ENCODE measurements at regions not wholly inside any gene's neighbourhood (a gene's known extent, or its start where the extent isn't known, plus 50 kb on each side); places are given as distances from the start of the nearest gene placed in this dataset.
A peak's percentile ranks its signal among the peaks of the same experiment; 100 is the strongest.

DNA sequence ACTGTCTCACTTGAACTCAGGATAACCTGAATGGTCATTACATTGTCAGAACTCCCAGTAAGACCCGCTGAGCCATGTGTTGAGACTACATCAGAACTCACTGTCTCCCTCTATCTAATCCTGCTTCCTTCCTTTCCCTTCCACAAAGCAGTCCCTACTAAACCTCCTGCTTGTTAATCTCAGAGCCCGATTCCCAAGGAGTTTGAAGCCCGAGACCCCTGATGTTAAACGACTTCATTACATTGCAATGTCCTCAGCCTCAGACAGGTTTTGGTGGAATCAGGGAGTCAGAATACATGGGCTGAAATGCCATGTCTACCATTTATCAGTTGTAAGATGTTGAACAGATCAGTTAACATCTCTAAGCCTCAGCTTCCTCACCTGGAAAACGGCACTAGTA is 682.4 kb downstream of the ADGRL2 start:
- H3K4me3 ChIP-seq (ENCODE audit: low read length), result no peak overlapping the region
- DNase-seq, result no peak
- H3K4me1 ChIP-seq (ENCODE audit: control insufficient read depth, insufficient read depth, low read length), result peaks cover 5% of the 10 kb centered on the region
- no peaks in the 10 kb centered on the region for H3K9me3 ChIP-seq (replicated peaks; ENCODE audit: control insufficient read depth, low read depth, low read length)
- WGBS (ENCODE audit: insufficient coverage), result 91% methylated on average over 1 of the region's 5 CpGs
- no peaks in the 10 kb centered on the region for H3K36me3 ChIP-seq (ENCODE audit: control insufficient read depth, insufficient read depth, low read length)
- H3K27me3 ChIP-seq (ENCODE audit: control insufficient read depth, insufficient read depth, low read length), result no peaks in the 10 kb centered on the region
- H3K27ac ChIP-seq (ENCODE audit: low read length), result no peak overlapping the region

DNA sequence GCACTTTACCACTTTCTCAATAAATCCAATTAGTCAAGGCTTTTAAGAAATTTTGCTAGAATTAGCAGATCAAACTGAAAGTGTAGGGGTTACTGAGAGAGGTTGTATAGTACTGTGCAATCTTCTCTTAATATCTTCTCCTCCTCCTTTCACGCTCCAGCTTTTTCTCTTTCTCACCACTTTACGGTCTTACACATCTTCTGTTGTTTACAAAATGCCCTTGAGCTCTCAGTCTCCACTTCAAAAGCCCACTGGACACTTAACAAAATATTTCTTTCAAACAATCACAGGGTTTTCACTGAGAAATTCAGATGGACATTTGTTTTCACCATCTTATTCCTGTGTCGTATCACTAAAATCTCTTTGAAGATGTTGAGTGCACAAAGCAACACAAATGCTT is 678.2 kb downstream of the ADGRL2 start:
- no peaks in the 10 kb centered on the region for H3K4me1 ChIP-seq (ENCODE audit: control insufficient read depth, insufficient read depth, low read length)
- no peak overlapping the region for H3K4me3 ChIP-seq (ENCODE audit: low read length)
- H3K9me3 ChIP-seq (replicated peaks; ENCODE audit: control insufficient read depth, low read depth, low read length), result no peaks in the 10 kb centered on the region
- no peak for DNase-seq
- WGBS (ENCODE audit: insufficient coverage), result 100% methylated on average over 2 of the region's 3 CpGs
- H3K27me3 ChIP-seq (ENCODE audit: control insufficient read depth, insufficient read depth, low read length), result no peaks in the 10 kb centered on the region
- H3K36me3 ChIP-seq (ENCODE audit: control insufficient read depth, insufficient read depth, low read length), result no peaks in the 10 kb centered on the region
- H3K27ac ChIP-seq (ENCODE audit: low read length), result no peak overlapping the region

DNA sequence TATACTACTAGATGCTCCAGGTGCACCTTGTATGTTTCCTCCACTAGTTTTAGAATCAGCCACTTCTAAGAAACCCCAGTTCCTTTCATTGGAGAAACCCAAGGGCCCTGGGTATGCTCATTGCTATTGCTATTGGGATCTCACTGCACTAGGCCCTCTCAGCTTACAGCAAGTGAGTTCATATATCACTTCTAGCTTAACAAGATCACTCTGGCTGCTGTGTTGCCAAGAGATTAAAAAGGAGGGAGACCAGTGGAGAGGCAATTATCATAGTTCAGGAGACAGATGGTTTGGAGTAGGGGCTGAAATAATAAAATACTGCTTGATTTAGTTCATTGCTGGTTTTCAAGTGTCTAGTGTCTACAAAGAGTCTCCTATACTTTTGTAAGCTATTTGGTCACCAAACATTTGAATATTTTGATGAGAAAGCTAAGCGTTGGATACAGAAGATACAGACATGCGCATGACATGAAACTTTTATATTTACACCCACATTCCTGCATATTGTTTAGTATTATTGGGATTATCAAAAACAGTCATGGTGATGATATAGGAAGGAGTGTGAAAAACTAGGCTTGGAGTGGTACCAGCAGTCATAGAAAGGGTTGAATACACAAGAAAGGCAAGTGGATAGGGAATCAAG is 671.9 kb downstream of the ADGRL2 start:
- no peak for DNase-seq
- H3K27me3 ChIP-seq (ENCODE audit: control insufficient read depth, insufficient read depth, low read length), result no peaks in the 10 kb centered on the region
- WGBS (ENCODE audit: insufficient coverage), result no CpG with 5 or more reads among the region's 2 CpGs
- no peak overlapping the region for H3K27ac ChIP-seq (ENCODE audit: low read length)
- H3K4me3 ChIP-seq (ENCODE audit: low read length), result no peak overlapping the region
- no peaks in the 10 kb centered on the region for H3K9me3 ChIP-seq (replicated peaks; ENCODE audit: control insufficient read depth, low read depth, low read length)
- no peaks in the 10 kb centered on the region for H3K36me3 ChIP-seq (ENCODE audit: control insufficient read depth, insufficient read depth, low read length)
- no peaks in the 10 kb centered on the region for H3K4me1 ChIP-seq (ENCODE audit: control insufficient read depth, insufficient read depth, low read length)

DNA sequence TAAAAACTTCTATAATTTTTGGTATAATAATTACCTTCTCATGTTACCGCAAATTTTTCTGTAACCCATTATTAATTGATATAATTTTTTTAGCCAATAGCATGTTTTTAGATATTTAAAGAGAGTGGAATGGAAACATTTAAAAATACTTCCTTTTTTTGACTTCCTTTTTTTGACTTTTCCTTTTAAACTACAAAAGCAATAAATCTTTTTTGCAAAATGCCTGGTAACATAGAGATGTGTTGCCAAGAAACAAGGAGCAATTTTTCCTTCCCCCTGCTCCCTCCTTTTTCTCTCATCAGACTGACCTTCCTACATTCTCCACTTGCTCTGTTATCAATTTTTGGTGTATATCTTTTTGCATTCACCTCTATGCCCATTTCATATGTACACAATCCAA is 666.2 kb downstream of the ADGRL2 start:
- no peaks in the 10 kb centered on the region for H3K9me3 ChIP-seq (replicated peaks; ENCODE audit: control insufficient read depth, low read depth, low read length)

DNA sequence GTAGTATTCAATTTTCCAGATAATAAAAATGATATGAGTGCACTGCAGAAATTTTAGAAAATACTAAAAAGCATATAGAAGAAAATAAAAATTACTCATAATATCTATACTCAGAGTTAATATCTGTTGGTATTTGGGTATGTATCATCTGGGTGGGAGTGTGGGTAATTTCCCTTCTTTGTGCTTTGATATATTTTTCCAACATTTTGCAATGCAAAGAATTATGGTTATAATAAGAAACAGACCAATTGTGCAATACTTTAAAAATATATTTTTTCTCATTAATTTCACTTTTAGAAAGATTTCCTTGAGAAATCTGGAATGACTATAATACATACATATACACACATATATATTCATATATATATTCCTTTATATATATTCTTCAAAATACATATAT is 665.7 kb downstream of the ADGRL2 start:
- Histone ChIP-seq H3K27me3 (ENCODE audit: control insufficient read depth, insufficient read depth, low read length) (no peaks in the 10 kb centered on the region), H3K27ac (ENCODE audit: low read length) (no peak overlapping the region), H3K9me3 (replicated peaks; ENCODE audit: control insufficient read depth, low read depth, low read length) (no peaks in the 10 kb centered on the region), H3K4me1 (ENCODE audit: control insufficient read depth, insufficient read depth, low read length) (peaks cover 2% of the 10 kb centered on the region), H3K36me3 (ENCODE audit: control insufficient read depth, insufficient read depth, low read length) (no peaks in the 10 kb centered on the region), H3K4me3 (ENCODE audit: low read length) (no peak overlapping the region)
- no peak for DNase-seq

More for the DNA sequence above, 666.2 kb downstream of the ADGRL2 start:
- no CpG with 5 or more reads among the region's 1 CpG for WGBS (ENCODE audit: insufficient coverage)
- DNase-seq, result peak; percentile 32
- Histone ChIP-seq H3K27me3 (ENCODE audit: control insufficient read depth, insufficient read depth, low read length) (no peaks in the 10 kb centered on the region), H3K4me3 (ENCODE audit: low read length) (no peak overlapping the region), H3K36me3 (ENCODE audit: control insufficient read depth, insufficient read depth, low read length) (no peaks in the 10 kb centered on the region), H3K27ac (ENCODE audit: low read length) (no peak overlapping the region), H3K4me1 (ENCODE audit: control insufficient read depth, insufficient read depth, low read length) (peaks cover 2% of the 10 kb centered on the region)

DNA sequence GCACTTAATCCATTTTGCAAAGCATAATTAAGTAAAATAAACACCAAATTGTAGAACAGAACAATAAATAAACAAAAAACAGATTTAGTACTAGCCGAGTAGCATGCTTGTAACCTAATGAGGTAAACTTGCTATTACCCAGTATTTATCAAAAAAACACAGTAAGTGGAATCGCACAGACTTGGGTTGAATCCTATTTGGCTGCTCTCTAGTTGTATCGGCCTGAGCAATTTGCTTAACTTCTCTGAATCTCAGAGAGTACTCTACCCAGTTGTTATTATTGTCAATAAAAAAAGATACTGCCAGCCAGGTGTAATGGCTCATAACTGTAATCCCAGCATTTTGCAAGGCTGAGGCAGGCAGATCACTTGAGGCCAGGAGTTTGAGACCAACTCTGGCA is 664.3 kb downstream of the ADGRL2 start:
- no peak overlapping the region for H3K27ac ChIP-seq (ENCODE audit: low read length)
- H3K27me3 ChIP-seq (ENCODE audit: control insufficient read depth, insufficient read depth, low read length), result no peaks in the 10 kb centered on the region
- peaks cover 2% of the 10 kb centered on the region for H3K4me1 ChIP-seq (ENCODE audit: control insufficient read depth, insufficient read depth, low read length)
- no peaks in the 10 kb centered on the region for H3K9me3 ChIP-seq (replicated peaks; ENCODE audit: control insufficient read depth, low read depth, low read length)
- H3K36me3 ChIP-seq (ENCODE audit: control insufficient read depth, insufficient read depth, low read length), result no peaks in the 10 kb centered on the region
- no CpG with 5 or more reads among the region's 3 CpGs for WGBS (ENCODE audit: insufficient coverage)
- peak; percentile 47 for DNase-seq
- H3K4me3 ChIP-seq (ENCODE audit: low read length), result no peak overlapping the region

DNA sequence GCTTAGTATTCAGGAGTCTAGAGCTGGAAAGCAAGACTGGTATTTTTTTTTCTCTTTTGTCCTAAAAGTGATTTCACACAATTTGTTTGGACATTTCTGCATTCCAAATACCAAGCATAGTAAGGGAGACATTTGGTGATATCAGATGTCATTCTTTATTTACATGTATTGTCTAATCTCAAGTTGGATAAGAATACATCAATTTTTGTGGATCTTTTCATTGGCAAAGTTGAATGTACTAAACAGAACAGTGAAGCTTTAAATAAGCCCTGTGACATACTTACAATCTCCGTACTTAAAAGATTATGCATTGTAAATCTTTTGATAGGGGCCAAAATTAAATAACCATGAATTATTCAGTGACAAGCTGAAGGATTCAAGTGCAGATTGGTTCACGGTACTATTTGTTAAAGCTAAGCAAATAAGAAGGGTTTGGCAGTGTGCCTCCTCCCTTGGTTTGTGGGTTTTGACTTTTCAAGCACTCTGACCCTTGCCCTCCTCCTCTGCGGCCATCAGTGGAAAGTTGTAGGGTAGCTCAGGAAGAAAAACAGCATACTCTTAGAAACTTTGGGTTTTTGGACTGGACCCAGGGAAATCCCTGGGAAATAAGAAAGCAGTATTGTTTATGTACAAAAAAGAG is 663.7 kb downstream of the ADGRL2 start:
- WGBS (ENCODE audit: insufficient coverage), result 71% methylated on average over 1 of the region's 3 CpGs
- Histone ChIP-seq H3K4me1 (ENCODE audit: control insufficient read depth, insufficient read depth, low read length) (peaks cover 2% of the 10 kb centered on the region), H3K27ac (ENCODE audit: low read length) (no peak overlapping the region), H3K27me3 (ENCODE audit: control insufficient read depth, insufficient read depth, low read length) (no peaks in the 10 kb centered on the region), H3K4me3 (ENCODE audit: low read length) (no peak overlapping the region), H3K9me3 (replicated peaks; ENCODE audit: control insufficient read depth, low read depth, low read length) (no peaks in the 10 kb centered on the region), H3K36me3 (ENCODE audit: control insufficient read depth, insufficient read depth, low read length) (no peaks in the 10 kb centered on the region)
- DNase-seq, result peak; percentile 69

DNA sequence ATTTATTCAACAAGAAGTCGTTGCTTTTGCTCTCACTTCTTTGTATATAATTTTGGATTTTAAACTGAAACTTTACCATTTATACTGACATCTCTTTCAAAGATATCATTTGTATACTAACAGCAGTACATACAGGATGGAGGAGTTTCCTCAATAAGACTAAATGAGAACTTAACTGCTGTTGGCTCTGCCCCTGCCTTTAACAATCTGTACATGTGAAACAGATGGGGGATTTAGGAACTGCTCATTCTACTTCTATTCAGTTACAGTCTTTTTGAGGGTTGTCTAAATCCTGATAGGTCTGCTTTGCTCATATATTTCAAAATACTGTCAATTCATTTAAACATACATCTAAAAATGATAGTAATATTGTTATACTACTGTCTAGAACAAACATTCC is 663.2 kb downstream of the ADGRL2 start:
- Histone ChIP-seq H3K4me1 (ENCODE audit: control insufficient read depth, insufficient read depth, low read length) (peaks cover 2% of the 10 kb centered on the region), H3K27me3 (ENCODE audit: control insufficient read depth, insufficient read depth, low read length) (no peaks in the 10 kb centered on the region), H3K27ac (ENCODE audit: low read length) (no peak overlapping the region), H3K36me3 (ENCODE audit: control insufficient read depth, insufficient read depth, low read length) (no peaks in the 10 kb centered on the region), H3K4me3 (ENCODE audit: low read length) (no peak overlapping the region), H3K9me3 (replicated peaks; ENCODE audit: control insufficient read depth, low read depth, low read length) (no peaks in the 10 kb centered on the region)
- peak; percentile 61 for DNase-seq
- no CpG with 5 or more reads among the region's 1 CpG for WGBS (ENCODE audit: insufficient coverage)

DNA sequence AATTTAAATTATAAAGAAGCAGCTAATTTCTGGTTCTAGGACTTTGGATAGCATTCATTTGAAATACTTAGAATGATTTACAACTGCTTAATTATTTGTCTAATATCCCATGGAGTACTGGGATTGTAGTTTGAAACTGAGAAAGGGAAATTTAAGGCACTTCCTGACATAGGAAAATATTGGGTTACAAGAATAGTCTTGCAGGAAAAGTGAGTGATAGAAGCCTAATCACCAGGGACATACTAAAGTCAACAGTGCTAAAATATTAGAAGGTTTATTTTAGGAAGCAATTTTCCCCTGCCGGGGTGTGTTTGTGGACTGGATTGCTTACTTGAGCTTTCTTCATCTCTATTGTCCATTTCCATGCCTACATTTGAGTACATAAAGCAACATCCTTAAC is 661.6 kb downstream of the ADGRL2 start:
- DNase-seq, result peak; percentile 11
- WGBS (ENCODE audit: insufficient coverage), result no CpG with 5 or more reads among the region's 1 CpG
- H3K27ac ChIP-seq (ENCODE audit: low read length), result no peak overlapping the region

DNA sequence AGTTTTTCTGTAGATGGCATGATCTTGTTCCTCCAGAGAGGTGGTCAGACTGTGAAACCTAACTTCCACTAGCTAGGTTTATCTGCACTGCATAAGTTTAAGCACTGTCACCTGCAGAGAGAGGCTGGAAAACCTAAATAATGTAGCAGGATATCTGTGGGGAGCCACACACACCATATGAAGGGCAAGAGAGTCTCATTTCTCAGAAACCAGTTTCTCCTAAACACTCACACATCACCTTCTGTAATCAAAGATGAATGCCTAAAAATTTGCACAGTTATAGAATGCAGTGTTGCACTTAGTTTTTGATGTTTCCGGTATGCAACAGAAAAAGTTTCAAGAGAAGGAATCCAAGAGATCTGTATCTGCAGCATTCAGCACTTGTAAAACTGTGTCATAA is 654.6 kb downstream of the ADGRL2 start:
- no peak overlapping the region for H3K4me3 ChIP-seq (ENCODE audit: low read length)
- 18% methylated on average over 1 of the region's 1 CpG for WGBS (ENCODE audit: insufficient coverage)
- no peaks in the 10 kb centered on the region for H3K27me3 ChIP-seq (ENCODE audit: control insufficient read depth, insufficient read depth, low read length)
- H3K4me1 ChIP-seq (ENCODE audit: control insufficient read depth, insufficient read depth, low read length), result no peaks in the 10 kb centered on the region
- DNase-seq, result no peak
- no peak overlapping the region for H3K27ac ChIP-seq (ENCODE audit: low read length)
- H3K36me3 ChIP-seq (ENCODE audit: control insufficient read depth, insufficient read depth, low read length), result no peaks in the 10 kb centered on the region
- peaks cover 9% of the 10 kb centered on the region for H3K9me3 ChIP-seq (replicated peaks; ENCODE audit: control insufficient read depth, low read depth, low read length)

More for the DNA sequence above, 661.6 kb downstream of the ADGRL2 start:
- H3K36me3 ChIP-seq (ENCODE audit: control insufficient read depth, insufficient read depth, low read length), result no peaks in the 10 kb centered on the region
- H3K4me3 ChIP-seq (ENCODE audit: low read length), result no peak overlapping the region
- H3K27me3 ChIP-seq (ENCODE audit: control insufficient read depth, insufficient read depth, low read length), result no peaks in the 10 kb centered on the region
- H3K9me3 ChIP-seq (replicated peaks; ENCODE audit: control insufficient read depth, low read depth, low read length), result no peaks in the 10 kb centered on the region
- peaks cover 2% of the 10 kb centered on the region for H3K4me1 ChIP-seq (ENCODE audit: control insufficient read depth, insufficient read depth, low read length)

DNA sequence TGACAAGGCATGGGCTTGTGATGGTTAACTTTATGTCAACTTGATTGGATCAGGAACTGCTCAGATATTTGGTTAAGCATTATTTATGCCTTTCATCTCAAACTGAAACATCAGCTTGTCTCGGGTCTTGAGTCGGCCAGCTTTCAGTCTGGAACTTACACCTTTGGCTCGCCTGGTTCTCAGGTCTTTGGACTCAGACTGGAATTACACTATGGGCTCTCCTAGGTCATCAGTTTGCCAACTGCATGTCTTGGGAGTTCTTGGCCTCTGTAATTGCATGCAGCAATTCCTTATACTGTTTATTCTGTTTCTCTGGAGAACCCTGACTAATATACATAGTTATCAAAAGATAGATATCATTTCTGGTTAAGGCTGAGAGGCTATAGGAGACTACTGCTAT is 653.7 kb downstream of the ADGRL2 start:
- no peak overlapping the region for H3K27ac ChIP-seq (ENCODE audit: low read length)
- peaks cover 9% of the 10 kb centered on the region for H3K9me3 ChIP-seq (replicated peaks; ENCODE audit: control insufficient read depth, low read depth, low read length)
- DNase-seq, result no peak
- no peaks in the 10 kb centered on the region for H3K36me3 ChIP-seq (ENCODE audit: control insufficient read depth, insufficient read depth, low read length)
- no peak overlapping the region for H3K4me3 ChIP-seq (ENCODE audit: low read length)
- no peaks in the 10 kb centered on the region for H3K27me3 ChIP-seq (ENCODE audit: control insufficient read depth, insufficient read depth, low read length)
- WGBS (ENCODE audit: insufficient coverage), result 84% methylated on average over 3 of the region's 3 CpGs
- H3K4me1 ChIP-seq (ENCODE audit: control insufficient read depth, insufficient read depth, low read length), result no peaks in the 10 kb centered on the region

Measured in muscle of leg (tissue), 3 donors.